Hepatocyte (in vitro differentiated cells): ENCODE measurements at regions not wholly inside any gene's neighbourhood (a gene's known extent, or its start where the extent isn't known, plus 50 kb on each side); places are given as distances from the start of the nearest gene placed in this dataset.

Source experiments
- EZH2 ChIP-seq: fragments of 200-600 bp; sonication (generic); IDR thresholded peaks from 2 replicates; pipeline ENCODE4 v1.6.1; 2016; ENCODE audit warnings: antibody characterized with exemption, mild to moderate bottlenecking, borderline replicate concordance
- EZH2phosphoT487 ChIP-seq: fragments of 200-600 bp; sonication (generic); IDR thresholded peaks from one replicate; pipeline ENCODE4 v1.6.1; 2018; ENCODE audit warnings: antibody characterized with exemption, mild to moderate bottlenecking, low read depth, moderate library complexity; ENCODE audit not compliant: unreplicated experiment, severe bottlenecking
- TF ChIP-seq, protein P1 (sequence below): fragments of 200-600 bp; sonication (generic); IDR thresholded peaks from 2 replicates; pipeline ENCODE4 v1.5.1; 2016; ENCODE audit warnings: antibody characterized with exemption, mild to moderate bottlenecking; ENCODE audit not compliant: poor library complexity

DNA sequence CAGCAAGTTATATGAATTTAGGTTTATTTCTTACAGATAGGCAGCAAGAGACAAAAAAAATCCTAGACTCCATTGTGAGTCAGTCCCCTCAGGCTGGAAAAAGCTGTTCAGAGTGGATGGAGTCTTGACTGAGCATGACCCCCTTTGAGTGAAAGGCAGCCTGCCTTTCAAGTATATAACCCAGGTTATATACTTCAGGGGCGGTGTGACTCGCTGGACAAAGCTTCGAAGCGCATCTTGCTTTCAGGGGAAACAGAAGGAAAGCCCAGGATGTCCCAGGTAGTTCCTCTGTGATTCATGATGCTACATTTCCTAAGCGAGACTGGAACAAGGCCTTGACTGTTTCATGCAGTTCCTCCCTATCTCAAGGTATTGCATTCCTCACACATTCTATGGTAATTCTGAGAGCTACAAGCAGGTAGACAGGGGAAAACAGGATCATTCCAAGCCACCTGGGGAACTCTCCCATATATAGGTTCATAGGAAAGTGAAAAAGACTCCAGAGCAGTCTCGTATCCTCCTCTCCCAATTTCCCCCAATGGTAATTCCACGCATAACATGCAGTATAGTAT, 1244.1 kb upstream of the CDH6 start:
- TF ChIP-seq, protein P1, sequence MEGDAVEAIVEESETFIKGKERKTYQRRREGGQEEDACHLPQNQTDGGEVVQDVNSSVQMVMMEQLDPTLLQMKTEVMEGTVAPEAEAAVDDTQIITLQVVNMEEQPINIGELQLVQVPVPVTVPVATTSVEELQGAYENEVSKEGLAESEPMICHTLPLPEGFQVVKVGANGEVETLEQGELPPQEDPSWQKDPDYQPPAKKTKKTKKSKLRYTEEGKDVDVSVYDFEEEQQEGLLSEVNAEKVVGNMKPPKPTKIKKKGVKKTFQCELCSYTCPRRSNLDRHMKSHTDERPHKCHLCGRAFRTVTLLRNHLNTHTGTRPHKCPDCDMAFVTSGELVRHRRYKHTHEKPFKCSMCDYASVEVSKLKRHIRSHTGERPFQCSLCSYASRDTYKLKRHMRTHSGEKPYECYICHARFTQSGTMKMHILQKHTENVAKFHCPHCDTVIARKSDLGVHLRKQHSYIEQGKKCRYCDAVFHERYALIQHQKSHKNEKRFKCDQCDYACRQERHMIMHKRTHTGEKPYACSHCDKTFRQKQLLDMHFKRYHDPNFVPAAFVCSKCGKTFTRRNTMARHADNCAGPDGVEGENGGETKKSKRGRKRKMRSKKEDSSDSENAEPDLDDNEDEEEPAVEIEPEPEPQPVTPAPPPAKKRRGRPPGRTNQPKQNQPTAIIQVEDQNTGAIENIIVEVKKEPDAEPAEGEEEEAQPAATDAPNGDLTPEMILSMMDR, result no peak
- TF ChIP-seq EZH2 (no peak), EZH2phosphoT487 (no peak)
